H1 (cell line): ENCODE measurements at regions not wholly inside any gene's neighbourhood (a gene's known extent, or its start where the extent isn't known, plus 50 kb on each side); places are given as distances from the start of the nearest gene placed in this dataset.

Experiments used
- CTCF ChIA-PET: fragments of 300-600 bp; sonication (Branson Sonifier 250); formaldehyde crosslinking; loops from one replicate; lab custom pipeline; 2021; ENCODE audit not compliant: partially characterized antibody; lab: Charles Lee
- POLR2A ChIA-PET: fragments of 300-600 bp; sonication (Branson Sonifier 250); formaldehyde crosslinking; loops from one replicate; lab custom pipeline; 2021; ENCODE audit warnings: inconsistent platforms; ENCODE audit not compliant: partially characterized antibody; lab: Charles Lee
- DNase-seq, 2 experiments: peaks; one replicate each; pipeline versions ENCODE4 v3.0.0 to v3.0.0-alpha.2; 2010 to 2022; ENCODE audit warnings: low spot score in 2 of 2, low read depth in 1 of 2, mixed read lengths in 1 of 2
- FAIRE-seq: peaks from 2 replicates; lab custom pipeline; 2011; peaks lifted over from hg19 to GRCh38; lab: Jason Lieb, UNC
- H2AFZ ChIP-seq: 2 replicates; pipeline ENCODE4 v1.8.1; 2012; ENCODE audit warnings: low read length, inconsistent platforms
- H2AK5ac ChIP-seq: 2 replicates; pipeline ENCODE4 v1.6.1; 2013; ENCODE audit warnings: low read depth, low read length
- H2BK120ac ChIP-seq: replicated peaks from 2 replicates; pipeline ENCODE3; 2013; ENCODE audit warnings: low read depth, low read length, inconsistent platforms
- H2BK12ac ChIP-seq: 2 replicates; pipeline ENCODE4 v1.6.1; 2013; ENCODE audit warnings: low read depth, low read length
- H2BK15ac ChIP-seq: 2 replicates; pipeline ENCODE4 v1.6.1; 2013; ENCODE audit warnings: low read length
- H2BK20ac ChIP-seq: 2 replicates; pipeline ENCODE4 v1.6.1; 2013; ENCODE audit warnings: low read length
- H2BK5ac ChIP-seq: 2 replicates; pipeline ENCODE4 v1.6.1; 2013; ENCODE audit warnings: low read depth, low read length
- H3K14ac ChIP-seq: 2 replicates; pipeline ENCODE4 v1.6.1; 2013; ENCODE audit warnings: inconsistent platforms; ENCODE audit not compliant: insufficient read length
- H3K18ac ChIP-seq: 2 replicates; pipeline ENCODE4 v1.6.1; 2013; ENCODE audit warnings: low read length; ENCODE audit errors: extremely low read depth
- H3K23ac ChIP-seq: 2 replicates; pipeline ENCODE4 v1.6.1; 2013; ENCODE audit warnings: inconsistent platforms; ENCODE audit not compliant: insufficient read length
- H3K23me2 ChIP-seq: 2 replicates; pipeline ENCODE4 v1.6.1; 2013; ENCODE audit warnings: low read depth, low read length
- H3K27ac ChIP-seq: 2 replicates; pipeline ENCODE4 v1.6.1; 2011; ENCODE audit warnings: low read depth, low read length, inconsistent platforms
- H3K27me3 ChIP-seq, 4 experiments: replicated peaks in 1 of 4; 1 replicate in 1 of 4; 2 replicates in 3 of 4; pipeline versions ENCODE4 v1.6.1 to v1.8.1; 2011 to 2013; ENCODE audit warnings: low read length in 3 of 4, mild to moderate bottlenecking in 3 of 4, inconsistent platforms in 2 of 4, mixed read lengths in 2 of 4, moderate library complexity in 1 of 4; ENCODE audit not compliant: control insufficient read depth in 3 of 4, insufficient read depth in 3 of 4; ENCODE audit errors: extremely low read depth in 1 of 4
- H3K36me3 ChIP-seq, 4 experiments: 2 replicates each; pipeline versions ENCODE4 v1.6.1 to v1.8.1; 2011 to 2013; ENCODE audit warnings: mild to moderate bottlenecking in 4 of 4, low read length in 3 of 4, moderate library complexity in 2 of 4, control low read depth in 1 of 4, inconsistent platforms in 1 of 4; ENCODE audit not compliant: insufficient read depth in 4 of 4, control insufficient read depth in 2 of 4
- H3K4ac ChIP-seq: replicated peaks from 2 replicates; pipeline ENCODE3; 2013; ENCODE audit warnings: low read length, low read depth, mixed read lengths, inconsistent platforms; ENCODE audit not compliant: insufficient read length
- H3K4me1 ChIP-seq, 4 experiments: replicated peaks in 1 of 4; 1 replicate in 1 of 4; 2 replicates in 3 of 4; pipeline versions ENCODE4 v1.6.1 to v1.8.1; 2011 to 2013; ENCODE audit warnings: low read length in 3 of 4, inconsistent platforms in 2 of 4, mixed read lengths in 1 of 4; ENCODE audit not compliant: insufficient read depth in 4 of 4, control insufficient read depth in 3 of 4
- H3K4me2 ChIP-seq, 2 experiments: 2 replicates each; pipeline versions ENCODE4 v1.6.1 to v1.8.1; 2011 to 2013; ENCODE audit warnings: low read depth in 2 of 2, low read length in 2 of 2, control low read depth in 1 of 2, inconsistent platforms in 1 of 2, mild to moderate bottlenecking in 1 of 2; ENCODE audit not compliant: insufficient read depth in 1 of 2
- H3K4me3 ChIP-seq, 4 experiments: fragments of 200-600, 300-600 bp in 1 of 4; sonication (generic), shearing (Covaris generic), sonication (Bioruptor Twin) in 1 of 4; 2 replicates each; pipeline versions ENCODE4 v1.5.1 to v1.8.1; 2011 to 2016; ENCODE audit warnings: low read length in 4 of 4, low read depth in 3 of 4, control low read depth in 2 of 4, inconsistent platforms in 2 of 4, mild to moderate bottlenecking in 2 of 4, mixed read lengths in 1 of 4, moderate library complexity in 1 of 4; ENCODE audit not compliant: insufficient read depth in 2 of 4; ENCODE audit errors: extremely low read depth in 1 of 4
- H3K56ac ChIP-seq: replicated peaks from 2 replicates; pipeline ENCODE3; 2013; ENCODE audit warnings: low read depth, mild to moderate bottlenecking, mixed read lengths, low read length, inconsistent platforms; ENCODE audit not compliant: insufficient read length
- H3K79me1 ChIP-seq: 2 replicates; pipeline ENCODE4 v1.6.1; 2013; ENCODE audit warnings: low read depth, low read length, control low read depth
- H3K79me2 ChIP-seq, 2 experiments: 2 replicates each; pipeline versions ENCODE4 v1.6.1 to v1.8.1; 2012 to 2013; ENCODE audit warnings: low read length in 2 of 2, mild to moderate bottlenecking in 2 of 2, inconsistent platforms in 1 of 2; ENCODE audit not compliant: insufficient read depth in 2 of 2, control insufficient read depth in 1 of 2
- H3K9ac ChIP-seq, 4 experiments: replicated peaks in 1 of 4; 1 replicate in 1 of 4; 2 replicates in 3 of 4; pipeline versions ENCODE4 v1.6.1 to v1.8.1; 2011 to 2013; ENCODE audit warnings: low read depth in 3 of 4, low read length in 3 of 4, control low read depth in 2 of 4, mild to moderate bottlenecking in 2 of 4, moderate library complexity in 2 of 4, inconsistent platforms in 1 of 4; ENCODE audit errors: extremely low read depth in 1 of 4
- H3K9me3 ChIP-seq, 2 experiments: 2 replicates each; pipeline versions ENCODE4 v1.6.1 to v1.8.1; 2012 to 2013; ENCODE audit warnings: mild to moderate bottlenecking in 2 of 2, moderate library complexity in 2 of 2, control low read depth in 1 of 2, inconsistent platforms in 1 of 2, low read depth in 1 of 2, low read length in 1 of 2, mixed read lengths in 1 of 2; ENCODE audit not compliant: insufficient read depth in 2 of 2
- H4K20me1 ChIP-seq, 2 experiments: replicated peaks in 1 of 2; 2 replicates each; pipeline versions ENCODE3 to v1.8.1; 2011 to 2013; ENCODE audit warnings: inconsistent platforms in 2 of 2, low read length in 2 of 2, mild to moderate bottlenecking in 1 of 2; ENCODE audit not compliant: insufficient read depth in 2 of 2, control insufficient read depth in 1 of 2
- H4K5ac ChIP-seq: 2 replicates; pipeline ENCODE4 v1.6.1; 2013; ENCODE audit warnings: low read length, low read depth, mixed read lengths, inconsistent platforms; ENCODE audit not compliant: insufficient read length
- H4K8ac ChIP-seq: 2 replicates; pipeline ENCODE4 v1.8.0; 2013; ENCODE audit warnings: mild to moderate bottlenecking, moderate library complexity, low read length, inconsistent platforms; ENCODE audit not compliant: insufficient read depth; ENCODE audit errors: extremely low read depth
- H4K91ac ChIP-seq: replicated peaks from 2 replicates; pipeline ENCODE3; 2013; ENCODE audit warnings: low read length, mixed read lengths, inconsistent platforms; ENCODE audit not compliant: insufficient read length
- TBP ChIP-seq: IDR thresholded peaks from 2 replicates; pipeline ENCODE4 v1.6.1; 2011; ENCODE audit warnings: low read depth, low read length, improper control_type of control experiment
- WGBS, 2 experiments: shearing (Covaris generic) in 1 of 2; methylation state at CpG; one replicate each; pipeline versions ENCODE4 v1.1.6 to v1.1.7; 2013 to 2015; ENCODE audit warnings: low lambda C conversion rate in 2 of 2, mixed read lengths in 2 of 2, inconsistent platforms in 1 of 2, low coverage in 1 of 2, missing lambda C conversion rate in 1 of 2; ENCODE audit not compliant: insufficient replicate concordance in 2 of 2, insufficient coverage in 1 of 2, insufficient read length in 1 of 2; ENCODE audit errors: extremely low coverage in 1 of 2, missing lambda C conversion rate in 1 of 2; 5-methylcytosine and 5-hydroxymethylcytosine counted together

DNA sequence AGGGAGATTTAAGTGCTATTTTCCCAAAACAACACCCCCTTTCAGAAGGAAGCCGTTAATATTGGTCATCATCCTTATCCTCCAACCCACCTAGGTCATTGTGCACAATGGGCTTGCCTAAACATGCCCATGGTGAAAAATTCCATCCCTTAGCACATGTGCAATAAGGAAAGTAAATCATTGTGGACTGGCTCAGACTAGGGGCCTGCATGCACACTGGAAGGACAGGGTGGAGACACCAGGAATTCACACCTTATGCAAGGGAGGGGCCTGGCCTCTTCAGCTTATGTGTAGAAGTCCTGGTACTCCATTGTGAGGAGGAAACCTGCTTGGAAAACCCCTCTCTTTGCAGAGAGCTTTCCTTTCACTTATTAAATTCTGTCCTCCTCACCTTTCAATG is 311.4 kb upstream of the NDST4 start:
- no peak for TF ChIP-seq TBP
- Histone ChIP-seq H3K36me3 (peaks cover 0 to 2% (median 0%) of the 10 kb centered on the region in 4 experiments; a peak in 2 of 8 replicates), H3K79me2 (no peaks in the 10 kb centered on the region), H3K9me3 (peaks cover 11 to 21% of the 10 kb centered on the region in 2 experiments; a peak in 3 of 4 replicates), H3K4me3 (no peak overlapping the region), H3K79me1 (no peaks in the 10 kb centered on the region), H3K4ac (no peak overlapping the region), H3K4me2 (no peak overlapping the region), H3K23me2 (no peaks in the 10 kb centered on the region), H2BK12ac (no peak overlapping the region), H3K27me3 (no peaks in the 10 kb centered on the region), H2BK20ac (no peak overlapping the region), H3K27ac (no peak overlapping the region), H4K5ac (no peak overlapping the region), H3K4me1 (no peaks in the 10 kb centered on the region), H4K91ac (no peak overlapping the region), H2AK5ac (no peak overlapping the region), H2BK5ac (no peak overlapping the region), H3K56ac (no peak overlapping the region), H4K20me1 (no peaks in the 10 kb centered on the region), H3K9ac (no peak overlapping the region), H3K23ac (no peak overlapping the region), H2AFZ (no peak overlapping the region), H4K8ac (no peak overlapping the region), H2BK15ac (no peak overlapping the region), H2BK120ac (no peak overlapping the region), H3K14ac (no peak overlapping the region), H3K18ac (no peak overlapping the region)
- ChIA-PET CTCF (no interaction called here), POLR2A (no interaction called here)
- no peak for DNase-seq
- 79% methylated on average over 1 of the region's 1 CpG; no CpG with 5 or more reads in 1 of the 2 experiments for WGBS, 2 experiments
- FAIRE-seq, result no peak
